22Rv1 (cell line): ENCODE measurements at regions not wholly inside any gene's neighbourhood (a gene's known extent, or its start where the extent isn't known, plus 50 kb on each side); places are given as distances from the start of the nearest gene placed in this dataset.

Experiments
- ZFX ChIP-seq: fragments of 450-650 bp; IDR thresholded peaks from 2 replicates; pipeline ENCODE4 v1.6.1; 2017; ENCODE audit warnings: antibody characterized with exemption, borderline replicate concordance
- TF ChIP-seq, protein P1 (sequence below): fragments of 450-650 bp; IDR thresholded peaks from 2 replicates; pipeline ENCODE4 v1.5.1; 2017; ENCODE audit warnings: mild to moderate bottlenecking

- TF ChIP-seq, protein P1, sequence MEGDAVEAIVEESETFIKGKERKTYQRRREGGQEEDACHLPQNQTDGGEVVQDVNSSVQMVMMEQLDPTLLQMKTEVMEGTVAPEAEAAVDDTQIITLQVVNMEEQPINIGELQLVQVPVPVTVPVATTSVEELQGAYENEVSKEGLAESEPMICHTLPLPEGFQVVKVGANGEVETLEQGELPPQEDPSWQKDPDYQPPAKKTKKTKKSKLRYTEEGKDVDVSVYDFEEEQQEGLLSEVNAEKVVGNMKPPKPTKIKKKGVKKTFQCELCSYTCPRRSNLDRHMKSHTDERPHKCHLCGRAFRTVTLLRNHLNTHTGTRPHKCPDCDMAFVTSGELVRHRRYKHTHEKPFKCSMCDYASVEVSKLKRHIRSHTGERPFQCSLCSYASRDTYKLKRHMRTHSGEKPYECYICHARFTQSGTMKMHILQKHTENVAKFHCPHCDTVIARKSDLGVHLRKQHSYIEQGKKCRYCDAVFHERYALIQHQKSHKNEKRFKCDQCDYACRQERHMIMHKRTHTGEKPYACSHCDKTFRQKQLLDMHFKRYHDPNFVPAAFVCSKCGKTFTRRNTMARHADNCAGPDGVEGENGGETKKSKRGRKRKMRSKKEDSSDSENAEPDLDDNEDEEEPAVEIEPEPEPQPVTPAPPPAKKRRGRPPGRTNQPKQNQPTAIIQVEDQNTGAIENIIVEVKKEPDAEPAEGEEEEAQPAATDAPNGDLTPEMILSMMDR, result no peak
- no peak for TF ChIP-seq ZFX
Observed at GRCh38 chr17:55903028-55903690, 152.3 kb downstream of the PCTP start.
